Globus pallidus (tissue), 1 donor: ENCODE measurements at regions not wholly inside any gene's neighbourhood (a gene's known extent, or its start where the extent isn't known, plus 50 kb on each side); places are given as distances from the start of the nearest gene placed in this dataset.

ENCODE experiments used
- DNase-seq: peaks from one replicate; pipeline ENCODE4 v3.0.0-alpha.2; 2015; ENCODE audit warnings: low spot score

DNA sequence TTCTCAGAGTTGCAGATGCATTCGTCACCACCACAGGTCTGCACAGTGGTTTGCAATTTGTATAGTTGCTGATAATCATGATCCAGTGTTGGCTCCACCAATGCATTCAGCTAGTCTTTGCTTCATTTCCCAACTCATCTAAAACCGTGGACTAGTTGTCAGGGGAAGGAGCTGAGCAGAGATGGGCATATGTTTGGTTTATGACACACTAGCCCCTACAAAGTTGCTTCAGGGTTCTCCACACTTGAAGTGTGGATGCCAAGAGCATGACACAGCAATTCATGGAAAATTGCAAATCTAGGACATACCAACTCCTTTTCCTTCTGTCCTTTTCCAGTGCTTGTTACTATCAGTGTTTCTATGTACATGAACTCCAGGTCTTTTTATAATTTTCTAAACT, 168.0 kb downstream of the TNFSF13B start:
- DNase-seq = no peak

DNA sequence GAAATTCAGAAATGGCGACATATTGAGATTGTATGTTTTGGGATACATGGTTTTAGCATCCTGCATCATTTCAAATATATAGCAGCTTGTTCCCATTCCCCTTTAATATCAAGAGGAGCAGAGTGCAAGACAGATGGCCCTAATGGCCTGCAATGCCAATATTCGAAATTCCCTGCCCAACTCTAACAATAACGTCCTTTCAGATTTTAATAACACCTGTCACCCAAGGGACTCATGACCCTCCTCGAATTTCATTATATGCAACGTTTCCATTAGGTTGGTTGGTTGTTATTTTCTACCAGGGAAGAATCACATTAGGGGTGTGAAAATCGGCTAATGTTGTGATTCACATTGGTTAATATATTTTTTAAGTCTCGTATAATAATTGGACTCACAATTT, 170.0 kb downstream of the TNFSF13B start:
- no peak for DNase-seq

DNA sequence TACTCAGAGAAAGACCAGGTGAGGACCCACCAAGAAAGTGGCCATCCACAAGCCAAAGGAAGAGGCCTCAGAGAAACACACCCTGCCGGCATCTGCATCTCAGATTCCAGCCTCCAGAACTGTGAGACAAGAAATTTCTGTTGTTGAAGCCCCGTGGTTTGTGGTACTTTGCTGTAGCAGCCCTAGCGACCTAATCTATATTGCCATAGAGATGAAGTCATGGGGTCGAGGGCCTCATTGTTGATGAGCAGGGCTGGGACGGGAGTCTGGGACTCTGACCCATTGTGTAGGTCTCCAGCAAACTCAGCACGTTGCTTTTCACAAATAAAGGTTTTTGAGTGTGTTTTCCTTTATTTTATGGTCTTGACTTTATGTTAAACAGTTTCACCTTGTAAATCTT, 174.9 kb downstream of the TNFSF13B start:
- DNase-seq = no peak

DNA sequence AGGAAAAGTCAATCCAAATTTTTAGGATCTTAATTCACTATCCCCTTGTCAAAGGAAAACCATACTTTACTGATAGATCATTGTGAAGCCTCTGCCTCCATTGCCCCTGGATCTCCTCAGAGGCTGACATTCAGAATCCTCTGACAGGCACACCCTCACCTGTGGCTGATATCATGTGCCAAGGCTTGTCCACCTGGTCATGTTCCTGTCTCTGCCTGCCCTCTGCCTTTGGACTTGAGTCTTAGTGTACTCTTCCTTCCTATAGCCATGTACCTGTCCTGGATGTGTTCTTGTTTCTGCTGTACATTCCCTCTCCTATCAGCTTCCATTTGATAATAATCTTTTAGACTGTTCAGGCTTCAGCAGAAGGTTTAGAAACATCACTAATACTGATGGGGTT, 179.4 kb downstream of the TNFSF13B start:
- DNase-seq = no peak

DNA sequence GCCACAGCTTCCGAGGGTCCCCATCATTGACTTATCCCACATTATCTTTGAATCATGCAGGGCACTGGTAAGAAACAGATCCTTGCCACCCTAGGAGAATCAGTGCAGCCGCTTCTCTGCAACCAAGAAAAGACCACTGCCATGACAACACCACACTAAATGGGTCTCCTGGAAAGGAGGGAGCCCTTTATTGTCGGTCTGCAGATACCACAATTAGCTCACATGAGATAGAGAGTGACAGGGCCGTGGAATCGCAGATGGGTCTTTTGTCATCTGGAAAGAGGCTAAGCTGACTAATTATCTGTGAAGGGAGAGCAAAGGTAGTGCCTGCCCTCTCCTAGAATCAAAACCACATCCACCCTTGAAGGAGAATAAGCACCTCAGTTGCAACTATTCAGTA, 178.3 kb upstream of the MYO16 start:
- no peak for DNase-seq

DNA sequence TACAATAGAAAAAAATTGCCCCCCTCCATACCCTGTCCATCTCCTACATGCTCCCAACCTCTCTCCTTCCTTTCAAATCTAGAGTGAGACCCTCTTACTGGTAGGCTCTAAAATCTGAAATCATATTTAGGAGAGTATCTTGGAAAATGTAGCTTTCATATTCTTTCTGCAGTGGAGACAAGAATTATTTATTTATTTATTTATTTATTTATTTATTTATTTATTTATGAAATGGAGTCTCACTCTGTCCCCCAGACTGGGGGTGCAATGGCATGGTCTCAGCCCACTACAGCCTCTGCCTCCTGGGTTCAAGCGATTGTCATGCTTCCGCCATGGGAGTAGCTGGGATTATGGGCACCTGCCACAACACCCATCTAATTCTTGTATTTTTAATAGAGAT, 174.1 kb upstream of the MYO16 start:
- DNase-seq = no peak

DNA sequence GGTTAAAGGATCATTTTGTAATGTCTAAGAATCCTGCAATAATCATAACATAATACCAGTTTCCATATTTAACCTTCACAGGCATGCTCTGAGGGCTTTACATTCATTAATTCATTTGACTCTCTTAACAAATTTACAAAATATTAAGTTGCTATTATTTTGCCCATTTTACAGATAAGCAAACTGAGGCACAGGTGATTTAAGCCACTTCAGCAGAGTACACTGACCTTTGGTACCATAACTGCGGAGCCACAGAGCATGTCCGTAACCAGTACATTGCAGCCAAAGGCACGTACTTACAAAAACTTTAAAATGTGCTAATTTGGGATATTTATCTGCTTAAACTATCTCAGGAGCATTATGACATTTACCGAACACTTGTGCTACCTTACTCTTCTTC, 169.4 kb upstream of the MYO16 start:
- no peak for DNase-seq

DNA sequence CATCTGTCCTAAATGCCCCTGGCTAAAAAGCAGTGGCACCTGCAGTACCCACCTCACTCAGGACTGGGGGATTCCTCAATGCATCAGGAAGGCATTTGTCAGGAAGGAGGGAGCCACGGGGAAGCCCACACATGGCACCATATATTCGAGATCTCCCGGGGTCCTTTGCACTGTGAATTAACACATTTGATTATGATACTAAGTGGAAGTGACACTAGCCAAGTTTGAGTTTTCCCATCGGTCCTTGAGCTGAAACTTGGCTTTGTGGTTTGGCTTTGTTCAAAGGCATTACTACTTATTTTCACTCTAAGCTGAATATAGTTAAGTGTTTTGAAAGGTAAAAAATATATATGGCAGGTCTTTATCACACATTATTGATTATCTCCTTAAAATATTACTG, 168.7 kb upstream of the MYO16 start:
- DNase-seq = no peak

DNA sequence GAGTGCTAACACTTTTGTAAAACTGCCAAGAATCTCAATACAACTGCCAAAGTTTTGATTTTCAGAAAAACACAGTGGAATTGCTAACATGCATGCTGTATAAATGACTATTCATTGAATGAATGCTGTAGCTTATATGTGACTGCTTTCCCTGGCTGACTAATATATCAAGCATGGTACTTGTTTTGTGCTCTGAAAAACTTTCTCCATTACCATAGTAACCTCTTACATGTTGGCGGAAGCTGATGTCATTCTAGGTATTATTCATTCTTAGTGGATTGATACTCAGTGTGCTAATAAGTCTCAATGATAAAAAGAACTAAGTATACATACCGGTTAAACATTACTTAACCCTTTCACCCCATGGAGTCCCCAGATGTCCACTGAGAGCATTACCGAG, 166.1 kb upstream of the MYO16 start:
- DNase-seq = no peak

DNA sequence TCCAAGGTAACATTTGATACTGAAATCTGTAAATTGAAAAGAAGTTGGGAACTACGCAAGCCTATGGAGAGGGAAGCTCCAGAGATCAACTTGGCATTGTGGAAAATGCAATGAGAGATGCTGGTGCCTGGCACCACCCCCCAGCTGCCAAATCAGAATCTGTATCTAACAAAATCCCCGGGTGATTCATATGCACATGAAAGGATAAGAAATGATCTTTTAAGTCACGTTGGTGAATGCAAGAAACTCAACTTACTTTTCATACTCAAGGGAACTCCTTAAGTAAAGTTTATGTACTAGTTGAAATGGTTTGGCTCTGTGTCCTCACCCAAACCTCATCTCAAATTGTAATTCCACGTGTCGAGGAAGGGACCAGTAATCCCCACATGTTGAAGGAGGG, 158.5 kb upstream of the MYO16 start:
- DNase-seq = no peak

DNA sequence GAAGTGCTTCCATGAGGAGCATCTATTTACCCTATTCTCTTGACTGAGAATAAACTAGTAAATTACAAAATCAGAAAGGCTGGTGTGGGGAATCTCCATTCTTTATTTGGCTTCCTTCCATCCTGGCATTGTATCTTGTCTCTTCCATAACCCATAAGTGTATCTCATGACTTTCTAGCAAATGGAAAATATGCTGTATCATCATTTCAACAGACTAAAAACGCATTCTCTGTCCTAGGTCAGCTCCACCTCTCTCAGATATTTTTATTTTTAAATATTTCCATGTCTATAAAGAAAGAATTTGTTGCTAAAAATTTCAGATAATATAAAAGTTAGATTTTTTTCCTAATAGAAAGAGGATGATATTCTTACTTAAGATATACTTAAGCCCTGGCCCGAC, 154.2 kb upstream of the MYO16 start:
- no peak for DNase-seq

DNA sequence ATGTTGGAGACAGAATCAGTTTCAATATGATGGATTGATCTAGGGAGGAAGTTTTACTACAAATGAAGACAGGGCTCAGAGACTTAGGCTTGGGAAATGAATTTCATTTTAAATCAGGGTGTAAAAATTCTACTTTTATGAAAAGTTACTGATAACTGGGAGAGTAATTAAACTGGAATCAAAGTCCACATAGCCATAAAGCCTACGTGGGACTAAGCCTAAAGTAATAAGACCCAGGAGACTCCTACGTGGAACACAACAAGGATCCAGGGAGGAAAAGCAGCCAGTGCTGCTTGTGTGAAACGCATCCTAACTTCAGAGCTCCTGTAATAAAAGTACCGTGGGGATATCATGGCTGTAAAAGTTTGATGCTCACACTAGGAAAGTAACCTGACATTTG, 152.0 kb upstream of the MYO16 start:
- DNase-seq = no peak

DNA sequence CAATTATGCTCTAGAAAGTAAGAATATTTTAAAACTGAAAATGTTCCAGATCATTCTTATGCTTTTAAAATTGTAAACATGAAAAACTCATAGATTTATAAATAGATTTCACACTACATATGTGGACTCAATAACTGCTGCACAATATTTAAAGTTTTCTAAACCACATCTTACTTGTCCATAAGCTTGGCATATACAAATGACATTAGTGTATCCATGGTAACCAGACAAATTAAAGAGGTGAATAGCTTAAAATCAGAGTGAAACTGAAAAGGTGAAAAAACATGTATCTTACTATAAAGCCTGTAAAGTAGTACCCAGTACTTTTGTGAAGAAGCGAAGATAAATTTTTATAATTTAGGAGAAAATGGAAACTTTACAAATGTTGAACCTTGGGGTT, 151.2 kb upstream of the MYO16 start:
- no peak for DNase-seq

DNA sequence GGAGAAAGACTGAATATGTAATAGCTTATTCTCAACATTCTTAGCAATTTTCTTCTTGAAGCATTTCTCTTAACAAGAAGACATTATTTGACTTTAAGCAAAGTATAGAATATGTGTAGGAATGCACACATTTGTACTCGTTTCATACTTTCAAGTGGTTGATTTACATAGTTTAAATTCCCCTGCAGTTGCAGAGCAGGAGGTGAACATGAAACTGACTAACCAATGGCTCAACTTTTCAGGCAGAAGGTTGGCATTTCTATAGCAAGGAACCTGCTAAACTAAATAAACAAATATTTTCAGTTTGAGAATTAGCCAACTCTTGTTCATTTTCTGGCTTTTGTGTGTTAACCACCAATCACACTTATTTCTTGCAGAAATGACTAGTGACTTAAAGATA, 145.4 kb upstream of the MYO16 start:
- no peak for DNase-seq

DNA sequence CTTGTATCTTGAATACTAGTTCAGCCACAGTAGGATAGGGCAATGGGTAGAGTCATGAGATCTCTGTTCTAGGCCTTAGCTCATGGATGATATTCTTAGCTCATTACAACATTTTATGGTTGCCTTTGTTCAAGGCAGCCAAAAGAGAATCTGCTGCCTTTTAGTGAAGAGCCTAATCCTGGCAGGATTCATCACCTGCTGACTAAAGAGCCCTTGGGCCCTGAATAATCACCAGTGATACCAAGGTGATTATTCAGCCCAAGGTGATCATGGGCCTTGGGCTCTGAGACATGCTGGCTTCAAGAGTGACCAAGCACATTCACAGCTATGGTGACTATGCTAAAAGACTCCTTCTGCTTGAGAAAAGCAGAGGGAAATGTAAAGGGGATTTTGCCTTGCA, 143.3 kb upstream of the MYO16 start:
- no peak for DNase-seq

DNA sequence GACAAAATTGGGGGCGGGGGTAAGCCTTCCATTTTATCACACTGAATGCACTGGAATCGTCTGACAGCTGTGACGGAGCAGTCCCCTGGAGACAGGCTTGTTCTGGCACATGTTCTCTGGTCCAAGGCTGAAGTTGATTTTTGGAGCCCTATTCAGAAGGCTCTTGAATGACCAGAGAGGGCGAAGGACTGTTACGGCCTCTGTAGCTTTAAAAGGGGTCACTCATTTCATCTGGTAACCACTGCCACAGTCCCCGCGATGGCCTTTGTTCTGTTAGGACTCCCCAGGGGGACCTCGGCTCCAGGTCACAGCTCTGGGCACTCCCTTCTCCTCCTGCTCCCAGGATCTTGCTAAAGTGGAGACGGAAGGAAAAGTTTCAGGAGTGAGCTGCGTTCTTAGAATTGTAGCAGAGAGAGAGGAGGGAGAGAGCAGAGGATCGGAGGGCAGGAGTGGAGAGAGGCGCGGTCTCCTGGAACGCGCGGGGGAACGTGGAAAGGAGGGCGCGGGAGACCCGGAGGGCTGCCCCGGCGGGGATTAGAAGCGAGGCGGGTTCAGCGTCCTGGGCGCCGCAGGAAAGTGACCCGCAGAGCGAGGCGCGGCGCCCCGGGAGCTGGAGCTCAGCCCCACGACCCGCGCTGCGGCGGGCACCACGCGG, 134.3 kb upstream of the MYO16 start:
- DNase-seq = no peak

DNA sequence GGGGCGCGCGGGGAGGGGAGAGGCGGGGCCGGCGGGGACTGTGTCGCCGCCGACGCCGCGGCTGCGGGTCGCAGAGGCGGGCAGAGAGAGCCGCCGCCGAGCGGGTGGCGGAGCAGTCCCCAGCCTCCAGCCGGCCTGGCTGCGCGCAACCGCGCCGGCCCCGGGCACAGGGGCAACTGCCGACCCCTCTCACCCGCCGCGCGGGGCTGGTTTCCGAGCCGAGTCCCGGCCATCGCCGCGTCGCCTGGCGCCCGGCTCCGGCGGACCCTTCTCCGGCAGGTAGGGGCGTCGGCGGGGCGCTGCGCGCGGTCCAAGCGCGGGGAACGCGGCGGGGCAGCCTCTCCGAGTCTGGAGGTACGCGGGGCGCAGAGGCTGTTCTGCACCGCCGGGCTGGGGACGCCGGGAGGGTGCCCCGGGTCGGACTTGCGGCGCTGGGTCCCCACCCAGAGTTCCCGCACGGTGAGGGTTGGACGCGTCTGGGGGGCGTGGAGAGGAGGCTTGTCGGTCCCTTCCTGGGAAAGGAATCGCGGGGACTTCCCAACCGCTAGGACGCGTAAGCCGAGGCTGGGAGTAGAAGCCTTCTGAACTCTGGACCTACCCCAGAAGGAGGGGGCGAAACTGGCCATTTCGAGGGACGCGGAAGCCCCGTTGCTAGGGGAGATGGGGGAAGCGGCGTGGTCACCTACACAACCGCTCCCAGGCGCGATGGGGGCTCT, 133.6 kb upstream of the MYO16 start:
- no peak for DNase-seq

DNA sequence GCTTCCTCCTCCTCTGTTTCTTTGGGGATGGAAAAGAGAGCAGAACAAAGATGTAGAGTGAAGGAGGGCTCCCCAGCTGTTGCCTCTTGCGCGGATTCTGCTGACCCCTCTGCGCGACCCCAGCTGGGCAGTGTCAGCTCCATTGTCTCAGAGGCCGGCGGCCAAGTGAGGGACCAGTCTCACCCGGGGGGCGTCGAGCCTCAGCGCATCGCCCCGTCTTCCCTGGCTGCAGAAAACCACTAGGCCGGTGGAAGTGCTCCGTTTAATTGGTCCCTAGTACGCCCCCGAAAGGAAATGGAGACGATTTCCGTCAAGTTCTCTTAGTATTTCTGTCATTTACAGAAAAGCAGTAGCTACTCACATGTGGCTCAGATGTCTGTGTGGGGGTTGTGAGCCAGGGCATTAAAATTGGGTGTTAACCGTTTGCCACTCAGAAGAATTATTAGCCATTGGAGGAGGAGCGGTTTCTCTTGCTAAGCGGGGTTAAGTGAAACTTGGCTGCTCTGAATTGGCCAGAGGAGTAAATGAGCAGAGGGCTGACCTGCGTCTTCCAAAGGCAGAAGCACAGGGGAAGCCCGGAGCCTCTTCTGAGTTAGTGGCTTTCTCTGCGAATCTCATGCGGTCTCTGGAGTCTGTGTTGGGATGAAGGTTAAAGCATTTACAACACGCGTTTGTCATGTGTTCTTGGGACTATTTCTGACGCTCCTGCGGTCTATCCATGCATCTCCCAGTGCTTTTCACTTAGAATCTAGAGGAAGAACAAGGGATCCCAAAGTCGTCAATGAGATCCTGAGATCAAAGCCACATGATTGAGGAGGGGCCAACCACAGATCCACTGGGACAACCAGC, 132.8 kb upstream of the MYO16 start:
- DNase-seq = no peak

DNA sequence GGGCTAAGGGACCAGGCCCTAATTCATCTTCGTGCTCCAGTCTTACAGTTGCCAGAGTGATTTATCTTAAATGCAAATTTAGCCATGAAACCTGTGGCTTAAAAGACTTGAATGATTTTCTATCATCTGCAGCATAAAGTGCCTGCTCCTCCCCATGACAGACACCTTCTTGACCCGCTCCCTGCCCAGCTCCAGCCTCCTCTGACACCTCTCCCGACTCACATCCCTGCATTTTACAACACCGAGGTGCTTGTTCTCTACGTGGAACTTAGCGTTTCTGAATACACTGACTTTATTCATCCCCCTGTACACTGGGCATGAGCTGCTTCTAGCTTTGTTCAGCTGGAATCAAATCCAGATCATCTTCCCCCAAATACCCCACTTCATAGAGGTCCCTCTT, 128.7 kb upstream of the MYO16 start:
- DNase-seq = no peak

DNA sequence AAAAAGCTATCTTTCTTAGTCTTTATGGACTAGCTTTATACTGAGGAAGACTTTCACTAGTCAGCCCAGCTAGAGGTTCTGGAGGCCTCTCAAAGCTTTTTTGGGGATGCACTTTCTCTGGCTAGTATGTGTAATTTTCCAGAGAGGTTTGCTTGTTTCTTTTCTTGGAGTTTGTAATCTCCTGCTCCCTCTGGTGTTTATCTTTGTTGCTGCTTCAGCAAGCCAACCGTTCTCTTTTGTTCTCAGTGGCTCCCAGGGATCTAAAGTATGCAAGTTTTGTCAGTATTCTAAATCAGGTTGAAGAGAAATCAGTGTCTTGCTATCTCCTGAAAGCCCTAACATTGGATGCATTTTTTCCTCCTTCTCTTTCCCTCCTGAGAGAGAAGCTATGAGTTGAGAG, 121.1 kb upstream of the MYO16 start:
- DNase-seq = no peak

DNA sequence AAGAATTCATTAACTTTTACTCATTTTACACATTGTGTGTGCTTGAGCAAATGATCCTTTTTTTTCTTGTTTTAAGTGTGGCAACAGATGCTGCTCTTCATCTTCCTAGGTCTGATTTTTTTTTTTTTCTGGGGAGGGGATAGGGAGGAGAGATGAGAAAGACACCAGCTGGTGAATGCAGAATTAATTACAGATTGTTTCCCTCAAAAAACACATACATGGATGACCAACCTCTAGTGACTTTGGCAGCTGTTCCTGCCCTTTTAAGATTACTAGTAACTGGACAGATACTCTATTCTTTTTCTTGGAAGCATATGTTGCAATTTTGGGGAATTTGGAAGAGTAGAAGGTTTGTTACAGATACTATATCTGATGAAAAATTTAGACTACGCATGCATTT, 103.6 kb upstream of the MYO16 start:
- no peak for DNase-seq

DNA sequence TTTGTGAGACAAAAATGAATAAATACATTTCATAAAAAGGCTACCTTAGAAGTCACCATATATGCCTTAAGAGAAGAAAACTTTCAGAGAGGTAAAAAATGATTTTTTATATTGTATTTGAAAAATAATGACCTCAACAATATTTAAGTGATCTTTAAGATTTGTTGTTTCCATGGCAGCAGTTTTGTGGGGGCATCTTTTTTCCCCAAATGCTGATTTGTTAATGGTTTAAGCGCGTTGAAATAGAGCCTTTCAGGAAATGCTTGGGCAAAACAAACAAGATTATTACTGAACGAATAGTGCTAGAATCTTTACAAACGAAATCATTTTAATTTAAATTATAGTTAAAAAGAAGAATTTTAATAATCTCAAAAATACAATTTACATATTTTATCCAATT, 103.1 kb upstream of the MYO16 start:
- DNase-seq = no peak

DNA sequence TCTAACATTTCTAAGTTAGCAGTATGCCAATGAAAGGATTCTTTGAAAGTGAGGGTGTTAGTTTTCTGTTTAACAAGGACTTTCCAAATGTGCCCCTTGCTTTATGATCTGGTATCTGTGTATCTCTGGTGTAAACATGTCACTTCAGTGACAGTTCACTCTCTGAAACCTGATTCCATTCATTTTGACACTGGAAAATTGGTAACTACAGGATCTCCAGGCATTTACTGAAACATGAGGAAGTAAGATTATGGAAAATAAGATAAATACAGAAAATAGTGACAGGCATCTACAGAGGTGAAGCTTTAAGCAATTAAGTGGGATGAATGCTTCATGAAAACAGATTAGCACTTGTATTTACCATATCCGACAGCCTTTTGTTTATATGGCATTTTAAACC, 101.6 kb upstream of the MYO16 start:
- no peak for DNase-seq
